NCI-H146 (cell line): ENCODE measurements at regions not wholly inside any gene's neighbourhood (a gene's known extent, or its start where the extent isn't known, plus 50 kb on each side); places are given as distances from the start of the nearest gene placed in this dataset.

ENCODE experiments used
- DNase-seq: peaks from one replicate; lab custom pipeline; 2025; lab: John Stamatoyannopoulos, UW

DNA sequence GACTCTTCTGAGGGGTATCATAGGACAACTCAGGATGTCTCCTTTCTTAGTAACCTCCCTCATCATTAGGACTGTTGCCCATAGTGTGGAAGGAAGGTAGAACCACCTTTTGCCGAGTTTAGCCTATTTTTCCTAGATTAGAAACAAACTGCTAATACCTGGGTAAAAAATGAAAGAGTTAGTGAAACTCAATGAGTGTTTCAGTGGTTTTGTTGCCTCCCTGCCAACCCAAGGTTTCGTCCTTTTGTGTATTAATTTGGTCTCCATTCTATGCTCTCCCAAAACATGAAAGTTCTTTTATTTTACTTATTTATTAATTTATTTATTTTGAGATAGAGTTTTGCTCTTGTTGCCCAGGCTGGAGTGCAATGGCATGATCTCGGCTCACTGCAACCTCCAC lies 174.9 kb upstream of the KCNJ16 start:
- no peak for DNase-seq

DNA sequence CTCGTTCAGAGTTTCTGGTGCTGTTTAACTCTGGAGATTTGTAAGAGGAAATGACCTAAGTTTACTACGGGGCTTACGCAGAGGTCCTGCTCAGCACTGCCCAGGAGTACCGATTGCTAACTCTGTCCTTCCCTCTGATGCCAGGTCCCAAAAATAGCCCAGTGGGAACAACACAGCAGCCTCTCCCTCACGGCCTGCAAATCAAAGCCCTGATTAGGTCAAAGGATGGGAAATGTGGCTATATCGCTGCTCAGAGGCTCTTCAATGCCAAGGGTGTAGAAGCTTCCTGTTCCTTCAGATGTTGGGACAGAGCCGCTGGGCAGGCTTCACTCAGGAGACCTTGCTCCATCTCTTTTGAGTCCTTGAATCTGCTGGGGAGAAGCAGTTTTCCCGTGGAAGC lies 174.2 kb upstream of the KCNJ16 start:
- no peak for DNase-seq

DNA sequence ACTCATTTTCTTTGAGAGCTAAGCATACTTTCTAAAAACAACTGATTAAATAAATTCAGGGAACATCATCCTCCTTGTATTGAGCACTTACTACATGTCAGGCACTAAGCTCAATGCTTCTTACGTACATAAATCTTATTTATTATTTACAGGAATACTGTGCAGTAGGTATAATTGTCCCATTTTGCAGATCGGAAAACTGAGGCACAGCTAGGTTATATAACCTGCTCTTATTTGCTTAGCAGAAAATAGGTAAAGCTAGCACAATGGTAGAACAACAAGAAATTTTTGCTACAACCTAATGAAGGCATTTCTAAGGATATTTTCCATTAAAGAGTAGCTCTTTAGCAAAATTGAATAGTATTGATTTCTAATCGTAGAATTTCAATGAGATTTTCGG lies 168.7 kb upstream of the KCNJ16 start:
- no peak for DNase-seq

DNA sequence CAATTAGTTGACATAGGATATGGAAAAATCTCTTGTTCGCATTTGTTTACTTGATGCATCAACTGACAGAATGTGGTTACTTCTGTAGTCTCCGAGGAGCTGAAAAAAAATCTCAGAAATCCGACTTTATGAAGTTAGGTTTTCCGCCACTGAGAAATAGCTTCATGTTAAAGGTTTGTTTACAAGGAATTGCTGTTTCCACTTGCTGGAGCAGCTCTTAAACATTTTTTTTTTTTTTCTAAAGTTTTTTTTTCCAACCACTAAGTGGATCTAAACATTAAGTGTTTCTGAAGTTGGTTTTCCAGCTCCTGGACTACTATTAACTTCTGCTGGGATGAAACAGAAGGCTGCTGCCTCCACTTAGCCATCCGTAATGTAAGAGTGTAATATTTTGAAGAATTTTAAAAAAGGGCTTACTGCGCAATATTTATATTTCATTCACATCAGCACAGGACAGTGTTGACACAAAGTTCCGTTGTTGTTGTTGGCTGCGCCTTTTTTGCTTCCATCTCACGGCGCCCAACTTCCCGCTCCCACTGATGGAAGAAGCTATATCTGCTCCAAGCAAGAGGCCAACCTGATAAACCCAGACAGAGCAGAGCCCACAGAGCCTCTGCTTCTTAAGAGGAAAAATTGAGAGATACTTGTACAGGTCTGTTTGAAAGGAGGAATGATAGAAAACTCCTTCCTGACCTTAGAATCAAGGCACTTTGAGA lies 167.7 kb upstream of the KCNJ16 start:
- DNase-seq, result no peak

DNA sequence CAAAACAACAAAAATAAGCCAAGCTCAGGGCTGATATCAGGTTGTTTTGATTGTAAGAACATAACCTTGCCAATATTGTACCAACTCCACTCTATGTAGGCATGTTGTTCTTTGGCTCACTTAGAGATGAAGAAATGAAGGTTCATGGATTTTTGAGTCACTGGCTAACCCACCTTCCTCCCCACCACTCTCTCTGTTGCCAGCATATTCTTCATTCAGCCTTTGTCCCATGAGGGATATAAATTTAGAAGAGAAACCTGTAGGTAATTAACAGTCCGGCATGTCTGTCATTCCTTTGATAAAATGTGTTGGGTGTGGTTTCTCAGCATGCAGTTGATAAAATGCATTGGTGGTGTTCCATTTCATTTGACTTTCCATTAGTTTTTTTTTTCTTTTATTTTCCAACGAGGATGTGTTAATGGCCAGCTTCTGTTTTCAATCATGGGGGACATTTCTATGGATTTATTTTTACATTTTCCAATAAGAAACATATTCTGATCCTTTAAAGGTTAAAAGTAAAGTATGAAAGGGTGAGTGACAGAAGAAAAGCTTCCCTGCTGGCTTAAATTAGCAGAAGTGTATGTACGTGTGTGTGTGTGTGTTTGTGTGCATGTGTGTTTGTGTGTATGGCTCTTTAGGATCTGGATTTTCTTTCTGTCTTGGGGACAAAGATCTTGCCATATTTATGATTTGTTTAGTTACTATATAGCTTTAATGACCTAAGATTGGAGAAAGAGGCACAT lies 166.2 kb upstream of the KCNJ16 start:
- DNase-seq, result no peak

DNA sequence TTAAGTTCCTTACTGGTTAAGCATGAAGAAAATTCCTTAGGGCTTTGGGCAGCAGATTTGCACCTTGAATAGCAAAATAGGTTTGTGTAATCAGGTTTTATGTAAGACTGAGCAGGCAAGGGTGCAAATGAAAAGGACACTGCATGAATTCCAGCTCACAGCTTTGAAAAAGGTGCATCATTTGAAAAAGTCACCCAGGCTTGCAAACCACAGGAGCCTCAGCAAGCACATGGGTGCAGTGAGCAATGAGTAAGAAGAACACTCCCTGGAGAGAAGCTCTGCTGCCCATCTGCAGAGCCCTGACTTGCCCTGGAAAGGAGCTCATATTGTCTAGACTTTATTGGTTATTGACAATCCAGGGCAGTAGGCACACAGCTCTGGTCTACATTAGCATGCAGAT lies 165.6 kb upstream of the KCNJ16 start:
- no peak for DNase-seq

DNA sequence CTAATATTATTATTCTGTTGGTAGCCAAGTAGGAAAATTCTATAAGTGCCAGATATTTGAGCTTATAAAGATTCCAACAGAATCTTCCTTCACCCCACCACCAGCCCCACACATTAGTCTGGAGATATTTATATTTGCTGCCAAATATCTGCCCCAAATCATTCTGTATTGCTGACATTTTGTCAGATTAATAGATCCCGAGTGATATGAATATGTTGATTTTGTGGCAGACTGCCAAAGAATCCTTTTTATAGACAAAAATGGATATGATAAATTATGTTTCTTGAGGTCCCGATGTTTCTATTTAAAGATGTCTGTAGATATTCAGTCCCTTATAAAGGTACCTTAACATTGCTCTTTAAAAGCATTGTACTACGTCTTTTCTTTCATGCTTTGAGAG lies 162.2 kb upstream of the KCNJ16 start:
- no peak for DNase-seq

DNA sequence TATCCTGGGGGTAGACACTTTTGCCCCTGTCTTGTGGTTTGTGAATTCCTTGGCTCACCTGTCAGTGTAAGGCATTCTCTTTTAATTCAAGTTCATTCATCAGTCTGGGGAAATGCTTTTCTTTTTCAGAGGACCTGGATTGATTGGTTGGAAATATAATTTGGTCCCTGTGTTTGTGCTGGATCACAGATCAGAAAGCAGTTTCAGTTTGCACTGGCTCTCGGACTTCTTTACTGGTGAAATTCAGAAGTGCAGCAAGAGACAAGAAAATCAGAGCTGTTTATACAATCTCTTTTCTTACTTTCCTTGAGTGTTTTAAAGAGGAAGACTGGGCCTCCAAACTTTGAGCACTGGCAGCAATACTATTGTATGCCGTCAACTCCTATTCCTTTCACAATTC lies 161.8 kb upstream of the KCNJ16 start:
- DNase-seq, result no peak

DNA sequence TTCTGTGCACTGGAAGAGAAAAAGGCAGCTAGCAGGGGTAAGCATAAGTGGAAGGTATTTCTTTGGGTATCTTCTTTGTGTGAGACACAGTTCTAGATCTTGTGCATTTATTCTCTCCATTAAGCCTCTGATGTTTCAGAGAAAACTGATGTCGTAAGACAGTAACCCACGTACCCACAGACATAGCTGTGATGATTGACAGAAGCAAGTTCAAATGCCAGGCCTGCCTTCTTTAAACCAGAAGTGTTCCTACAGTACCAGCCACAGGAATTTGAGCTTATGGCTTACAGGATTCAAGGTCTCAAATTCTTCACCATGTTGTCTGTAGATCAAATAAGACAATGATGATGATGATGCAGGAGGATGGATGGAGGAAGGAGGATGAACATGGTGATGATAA lies 161.4 kb upstream of the KCNJ16 start:
- no peak for DNase-seq

DNA sequence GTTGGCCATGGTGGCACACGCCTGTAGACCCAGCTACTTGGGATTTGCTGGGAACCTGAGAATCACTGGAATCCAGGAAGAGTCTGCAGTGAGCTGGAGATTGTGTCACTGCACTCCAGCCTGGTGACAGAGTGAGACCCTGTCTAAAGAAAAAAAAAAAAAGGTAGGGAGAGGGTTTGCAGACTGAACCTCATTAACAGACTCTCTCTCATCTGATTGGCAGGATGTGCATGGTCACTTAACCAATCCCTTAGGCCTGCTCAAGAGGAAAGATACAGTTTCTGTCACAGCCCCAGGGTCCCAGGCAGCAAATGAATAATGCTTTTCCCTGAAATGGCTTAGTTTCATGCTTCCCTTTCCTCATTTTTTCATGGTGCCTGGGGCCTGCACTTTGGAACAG lies 160.5 kb upstream of the KCNJ16 start:
- DNase-seq, result no peak

DNA sequence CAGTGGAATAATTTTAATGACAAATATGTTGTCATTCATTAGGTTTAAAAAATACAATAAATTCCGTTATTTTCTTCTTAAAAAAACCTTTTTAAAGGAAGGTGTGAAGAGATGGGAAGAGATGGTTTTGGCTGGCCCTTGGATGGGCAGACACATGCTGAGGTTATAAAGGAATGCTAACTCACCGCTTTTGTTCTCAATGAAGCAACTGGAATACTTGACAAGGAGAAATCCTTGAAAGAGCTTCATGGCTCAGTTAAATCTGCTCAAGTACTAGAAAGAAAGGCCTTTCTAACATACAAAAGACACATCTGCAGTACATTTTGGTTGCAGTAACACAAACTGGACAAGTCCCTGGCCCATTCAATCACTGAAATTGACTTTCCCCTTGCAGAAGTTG lies 158.3 kb upstream of the KCNJ16 start:
- no peak for DNase-seq

DNA sequence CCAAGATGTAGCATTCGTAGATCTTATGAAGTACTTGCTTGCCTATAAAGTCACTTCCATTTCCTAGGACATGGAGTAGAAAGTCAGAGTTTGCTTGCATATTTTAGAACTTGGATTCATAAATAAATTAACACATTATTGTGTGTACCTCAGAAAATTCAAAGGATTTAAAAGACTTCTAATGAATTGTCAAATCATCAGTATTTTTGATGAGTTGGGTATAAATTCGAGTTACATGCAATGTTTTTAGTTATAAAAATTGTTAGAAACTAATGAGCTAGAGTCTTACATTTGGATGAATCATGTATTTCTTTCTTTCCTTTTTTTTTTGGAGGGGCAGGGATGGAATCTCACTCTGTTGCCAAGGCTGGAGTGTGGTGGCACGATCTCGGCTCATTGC lies 156.9 kb upstream of the KCNJ16 start:
- DNase-seq, result no peak

DNA sequence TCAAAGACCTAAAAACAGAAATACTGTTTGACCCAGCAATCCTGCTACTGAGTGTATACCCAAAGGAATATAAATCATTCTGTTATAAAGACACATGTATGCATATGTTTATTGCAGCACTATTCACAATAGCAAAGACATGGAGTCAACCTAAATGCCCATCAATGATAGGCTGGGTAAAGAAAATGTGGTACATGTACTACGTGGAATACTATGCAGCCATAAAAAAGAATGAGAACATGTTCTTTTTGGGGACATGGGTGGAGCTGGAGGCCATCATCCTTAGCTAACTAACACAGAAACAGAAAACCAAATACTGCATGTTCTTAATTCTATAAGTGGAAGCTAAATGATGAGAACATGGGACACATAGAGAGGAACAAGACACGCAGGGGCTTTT lies 155.2 kb upstream of the KCNJ16 start:
- DNase-seq, result no peak

DNA sequence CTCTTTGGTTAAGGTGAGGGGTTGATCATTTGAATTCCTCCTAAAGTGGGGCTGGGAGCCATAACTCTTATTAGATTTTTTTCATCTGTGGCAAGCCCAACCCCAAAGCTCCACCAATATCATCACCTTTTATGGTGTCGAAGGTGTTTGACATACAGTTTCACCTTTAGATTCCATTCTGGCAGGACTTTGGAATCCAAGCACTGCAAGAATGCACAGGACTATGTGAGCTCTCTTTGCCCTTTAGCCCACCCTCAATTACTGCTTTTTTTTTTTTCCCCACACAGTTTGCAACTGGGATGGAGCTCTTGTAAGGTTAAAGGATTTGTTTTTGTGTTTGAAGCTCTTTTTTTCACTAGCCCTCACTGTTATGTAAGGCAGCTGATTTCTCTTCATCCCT lies 154.0 kb upstream of the KCNJ16 start:
- DNase-seq, result no peak

DNA sequence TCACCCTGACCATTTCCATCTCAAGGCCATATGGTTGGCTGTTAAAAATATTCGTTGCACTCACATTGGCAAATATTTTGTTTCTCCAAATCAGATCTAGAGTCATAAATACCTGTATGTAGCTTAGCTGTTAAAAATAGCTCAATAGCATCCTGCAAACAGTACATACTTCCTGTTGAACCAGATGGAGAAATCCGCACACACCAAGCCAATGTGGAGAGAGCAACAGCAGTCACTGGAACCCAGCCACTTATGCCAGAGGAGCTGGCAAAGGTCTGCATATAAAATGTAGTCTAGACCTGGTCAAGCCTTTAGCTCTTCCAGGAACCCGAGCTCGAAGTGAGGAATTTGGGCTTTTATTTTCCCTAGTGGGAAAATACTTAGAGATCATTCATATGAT lies 146.4 kb upstream of the KCNJ16 start:
- no peak for DNase-seq

DNA sequence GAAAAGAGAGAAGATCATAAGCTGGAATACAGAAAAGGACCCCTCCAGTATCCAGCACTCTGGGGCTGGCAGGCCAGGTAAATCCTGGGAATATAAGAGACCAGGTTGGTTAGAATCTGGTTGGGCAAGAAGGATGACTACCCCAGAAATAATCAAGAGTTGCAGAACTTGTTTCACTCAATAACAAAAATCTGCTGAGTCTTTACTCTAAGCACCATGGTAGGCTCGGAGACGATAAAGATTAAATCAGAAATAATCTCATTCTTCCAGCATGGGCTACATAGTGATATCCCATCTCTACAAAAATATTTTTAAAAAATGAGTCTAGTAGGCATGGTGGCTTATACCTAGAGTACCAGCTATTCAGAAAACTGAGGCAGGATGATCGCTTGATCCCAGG lies 138.0 kb upstream of the KCNJ16 start:
- DNase-seq, result no peak

DNA sequence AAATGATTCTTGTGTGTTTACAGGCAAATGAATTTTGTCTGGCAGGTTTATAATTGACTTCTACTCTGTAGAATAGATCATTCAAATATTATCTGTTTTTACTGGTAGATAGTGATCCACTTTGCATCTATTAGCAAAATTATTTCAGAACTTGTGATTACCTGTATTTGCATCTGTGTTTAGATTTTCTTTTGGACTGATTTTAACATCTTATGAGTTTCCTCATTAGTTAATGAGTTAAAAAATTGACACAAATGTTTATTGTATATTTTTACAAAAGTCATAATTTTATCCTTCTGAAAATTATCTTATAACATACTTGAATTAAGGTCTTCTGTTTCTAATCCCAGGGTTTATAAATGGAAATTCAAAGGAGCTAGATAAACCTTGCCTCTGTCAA lies 132.0 kb upstream of the KCNJ16 start:
- no peak for DNase-seq

DNA sequence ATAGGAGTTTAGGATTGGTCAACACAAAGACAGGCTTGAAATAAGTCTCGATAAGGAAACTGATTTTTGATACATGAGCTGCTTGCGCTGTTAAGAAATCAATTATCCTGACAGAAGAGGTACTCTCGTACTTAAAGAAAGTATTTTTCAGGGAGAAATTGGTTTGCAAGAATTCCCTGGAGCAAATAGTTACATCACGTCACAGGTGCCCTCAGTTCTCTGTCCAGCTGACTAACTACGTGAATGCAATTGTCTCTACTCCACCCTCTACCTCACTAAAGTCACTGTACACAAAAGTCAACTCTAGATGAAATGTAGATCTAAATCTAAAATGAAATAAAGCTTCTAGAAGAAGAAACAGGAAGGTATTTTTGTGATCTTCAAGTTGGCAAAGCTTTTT lies 130.6 kb upstream of the KCNJ16 start:
- DNase-seq, result no peak

DNA sequence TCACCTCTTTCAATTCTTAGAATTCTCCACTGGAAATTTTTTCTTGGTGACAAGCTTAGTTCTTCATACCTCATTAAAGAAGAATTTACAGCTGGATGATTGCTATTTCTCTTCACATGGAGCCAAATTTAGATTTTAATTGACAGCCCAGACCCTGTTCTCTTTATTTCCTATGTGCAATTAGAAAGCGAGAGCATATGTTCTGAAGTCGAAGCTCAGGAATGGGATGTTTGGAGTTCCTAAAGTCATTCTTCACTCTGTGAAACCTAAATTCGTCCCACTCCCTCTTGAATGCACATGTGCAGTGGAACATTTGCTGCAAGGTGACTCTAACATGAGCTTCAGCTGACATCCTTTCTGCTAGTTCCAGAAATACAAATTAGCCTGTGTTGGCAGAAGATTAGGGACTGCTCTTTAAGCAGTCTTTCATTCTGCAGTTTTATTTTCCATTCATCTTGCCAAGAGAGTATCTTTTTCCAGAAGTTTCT lies 129.3 kb upstream of the KCNJ16 start:
- DNase-seq, result no peak

DNA sequence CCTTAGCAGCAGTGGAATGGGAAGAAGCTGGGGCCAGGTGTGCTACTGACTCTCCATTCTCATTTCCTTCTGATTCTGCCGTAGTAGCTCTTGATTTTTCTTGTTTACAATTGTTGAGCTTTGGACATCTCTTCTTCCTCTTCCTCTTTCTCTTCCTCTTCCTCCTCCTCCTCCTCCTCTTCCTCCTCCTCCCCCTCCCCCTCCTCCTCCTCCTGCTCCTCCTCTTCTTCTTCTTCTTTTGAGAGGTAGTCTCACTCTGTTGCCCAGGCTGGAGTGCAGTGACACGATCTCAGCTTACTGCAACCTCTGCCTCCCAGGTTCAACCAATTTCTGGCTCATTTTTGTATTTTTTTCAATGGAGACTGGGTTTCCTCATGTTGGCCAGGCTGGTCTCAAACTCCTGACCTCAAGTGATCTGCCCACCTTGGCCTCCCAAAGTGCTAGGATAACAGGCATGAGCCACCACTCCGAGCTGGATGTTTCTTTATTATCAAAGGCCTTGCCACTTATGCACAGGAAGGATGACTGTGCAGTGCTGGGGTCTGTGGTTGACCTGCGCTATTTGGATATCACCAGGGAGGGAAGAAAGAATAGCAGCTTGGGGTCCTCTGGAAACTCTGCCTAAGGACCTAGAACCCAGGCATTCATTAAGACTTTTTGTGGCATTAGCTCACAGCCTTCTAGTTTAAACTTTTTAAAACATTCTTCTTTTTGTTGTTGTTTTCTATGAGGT lies 127.8 kb upstream of the KCNJ16 start:
- DNase-seq, result no peak

DNA sequence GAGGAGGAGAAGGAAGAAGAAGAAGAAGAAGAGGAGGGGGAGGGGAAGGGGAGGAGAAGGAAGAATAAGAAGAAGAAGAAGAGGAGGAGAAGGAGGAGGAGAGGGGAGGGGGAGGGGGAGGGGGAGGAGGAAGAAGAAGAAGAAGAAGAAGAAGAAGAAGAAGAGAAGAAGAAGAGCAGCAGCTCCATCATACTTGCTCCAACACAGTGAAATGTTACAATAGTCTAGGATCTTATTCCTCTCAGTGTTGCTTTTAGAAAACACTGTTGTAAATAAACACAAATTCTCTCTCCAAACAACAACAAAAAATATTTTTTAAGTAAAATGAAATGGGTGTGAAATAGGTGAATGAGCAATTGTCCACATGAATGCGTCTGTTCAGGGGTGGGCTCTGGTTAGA lies 126.6 kb upstream of the KCNJ16 start:
- DNase-seq, result no peak

DNA sequence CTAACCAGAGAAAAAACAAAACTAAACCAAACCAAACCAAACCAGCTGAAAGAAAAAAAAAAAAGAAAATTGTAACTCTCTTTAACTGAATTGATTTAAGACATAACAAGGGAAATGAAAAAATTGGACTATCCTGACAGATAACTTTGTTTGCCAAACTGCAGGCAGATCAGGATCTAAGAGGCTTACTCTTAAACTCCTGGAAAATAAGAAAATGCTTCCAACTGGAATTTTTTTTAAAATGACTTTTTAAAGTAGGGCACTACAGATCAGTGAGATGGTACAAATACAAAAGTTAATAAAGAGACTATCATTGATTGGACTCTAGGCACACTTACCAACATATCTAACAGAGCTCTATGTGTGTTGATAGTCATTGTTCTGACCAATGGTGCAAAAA lies 125.5 kb upstream of the KCNJ16 start:
- DNase-seq, result no peak
